Stimulated activated naive CD8-positive, alpha-beta T cell treated with anti-CD3 and anti-CD28 coated beads, Interleukin-15, amount 100 ng/mL, for 72 hours (primary cell): ENCODE measurements at regions not wholly inside any gene's neighbourhood (a gene's known extent, or its start where the extent isn't known, plus 50 kb on each side); places are given as distances from the start of the nearest gene placed in this dataset.

Experiments used
- ATAC-seq: fragments of 150-1000 bp; cut with Tn5 transposase; 2 replicates; pipeline ENCODE4 v1.10.0; 2021; ENCODE audit warnings: mild to moderate bottlenecking, moderate library complexity
- DNase-seq, 2 donors: peaks; one replicate each; pipeline ENCODE4 v3.0.0; 2021 to 2022
- H3K27ac Mint-ChIP-seq, 2 donors: one replicate each; pipeline ENCODE4 v1.8.0; 2022; ENCODE audit warnings: mild to moderate bottlenecking in 2 of 2, mixed read lengths in 2 of 2, moderate library complexity in 2 of 2
- H3K27me3 Mint-ChIP-seq: one replicate; pipeline ENCODE4 v1.8.0; 2022; ENCODE audit warnings: mixed read lengths
- H3K4me1 Mint-ChIP-seq: one replicate; pipeline ENCODE4 v1.8.0; 2022; ENCODE audit warnings: mild to moderate bottlenecking, mixed read lengths
- H3K4me3 Mint-ChIP-seq, 2 donors: one replicate each; pipeline ENCODE4 v1.8.0; 2022; ENCODE audit warnings: mild to moderate bottlenecking in 2 of 2, mixed read lengths in 2 of 2, moderate library complexity in 1 of 2
- H3K9me3 Mint-ChIP-seq, 2 donors: one replicate each; pipeline ENCODE4 v1.8.0; 2022; ENCODE audit warnings: mixed read lengths in 2 of 2

- Mint-ChIP-seq H3K4me3 (no peak overlapping the region), H3K27ac (no peak overlapping the region)
- no peak for ATAC-seq
These were observed 534.5 kb downstream of the KCTD12 start for GRCh38 chr13:76351541-76352229.

GRCh38 chr13:76350399-76350798 is 535.8 kb downstream of the KCTD12 start:
- H3K9me3 Mint-ChIP-seq: no peaks in the 10 kb centered on the region
- DNase-seq (no peak), ATAC-seq (no peak)
- H3K4me3 Mint-ChIP-seq: no peak overlapping the region
- H3K4me1 Mint-ChIP-seq: no peaks in the 10 kb centered on the region
- H3K27me3 Mint-ChIP-seq: no peaks in the 10 kb centered on the region
- H3K27ac Mint-ChIP-seq: no peak overlapping the region

More at GRCh38 chr13:76351541-76352229, 534.5 kb downstream of the KCTD12 start:
- Mint-ChIP-seq H3K27me3 (no peaks in the 10 kb centered on the region), H3K9me3 (no peaks in the 10 kb centered on the region), H3K4me1 (no peaks in the 10 kb centered on the region)
- no peak for DNase-seq

GRCh38 chr13:76349700-76350099 is 536.5 kb downstream of the KCTD12 start:
- DNase-seq (no peak), ATAC-seq (no peak)
- H3K27me3 Mint-ChIP-seq: no peaks in the 10 kb centered on the region
- no peaks in the 10 kb centered on the region for H3K9me3 Mint-ChIP-seq
- H3K4me1 Mint-ChIP-seq: no peaks in the 10 kb centered on the region
- no peak overlapping the region for H3K4me3 Mint-ChIP-seq
- no peak overlapping the region for H3K27ac Mint-ChIP-seq

GRCh38 chr13:76339649-76340048 is 546.6 kb downstream of the KCTD12 start:
- no peak for DNase-seq
- Mint-ChIP-seq H3K4me3 (no peak overlapping the region), H3K9me3 (no peaks in the 10 kb centered on the region), H3K4me1 (no peaks in the 10 kb centered on the region), H3K27ac (no peak overlapping the region), H3K27me3 (no peaks in the 10 kb centered on the region)
- no peak for ATAC-seq

- Mint-ChIP-seq H3K4me1 (no peaks in the 10 kb centered on the region), H3K27me3 (no peaks in the 10 kb centered on the region), H3K9me3 (no peaks in the 10 kb centered on the region), H3K27ac (no peak overlapping the region), H3K4me3 (no peak overlapping the region)
- ATAC-seq (no peak), DNase-seq (no peak)
These were observed 548.2 kb downstream of the KCTD12 start for GRCh38 chr13:76338003-76338402.

- no peaks in the 10 kb centered on the region for H3K9me3 Mint-ChIP-seq
- no peak overlapping the region for H3K27ac Mint-ChIP-seq
- no peak overlapping the region for H3K4me3 Mint-ChIP-seq
- DNase-seq: no peak
- no peaks in the 10 kb centered on the region for H3K27me3 Mint-ChIP-seq
- no peak for ATAC-seq
- H3K4me1 Mint-ChIP-seq: no peaks in the 10 kb centered on the region
These were observed 549.0 kb downstream of the KCTD12 start for GRCh38 chr13:76336889-76337844.

- Mint-ChIP-seq H3K4me1 (no peaks in the 10 kb centered on the region), H3K27me3 (no peaks in the 10 kb centered on the region), H3K9me3 (no peaks in the 10 kb centered on the region), H3K4me3 (no peak overlapping the region), H3K27ac (no peak overlapping the region)
- ATAC-seq (no peak), DNase-seq (no peak)
These were observed 550.7 kb downstream of the KCTD12 start for GRCh38 chr13:76335463-76335862.

GRCh38 chr13:76331943-76332712 is 554.1 kb downstream of the KCTD12 start:
- Mint-ChIP-seq H3K9me3 (no peaks in the 10 kb centered on the region), H3K4me3 (no peak overlapping the region), H3K27me3 (no peaks in the 10 kb centered on the region), H3K27ac (no peak overlapping the region), H3K4me1 (no peaks in the 10 kb centered on the region)
- ATAC-seq (no peak), DNase-seq (no peak)

- no peak for ATAC-seq
- Mint-ChIP-seq H3K4me1 (no peaks in the 10 kb centered on the region), H3K27ac (no peak overlapping the region), H3K9me3 (no peaks in the 10 kb centered on the region), H3K27me3 (no peaks in the 10 kb centered on the region), H3K4me3 (no peak overlapping the region)
- DNase-seq: no peak
These were observed 555.4 kb downstream of the KCTD12 start for GRCh38 chr13:76330761-76331160.

- no peak for ATAC-seq
- Mint-ChIP-seq H3K27ac (no peak overlapping the region), H3K4me3 (no peak overlapping the region), H3K4me1 (no peaks in the 10 kb centered on the region), H3K9me3 (no peaks in the 10 kb centered on the region), H3K27me3 (no peaks in the 10 kb centered on the region)
- DNase-seq: no peak
These were observed 556.2 kb downstream of the KCTD12 start for GRCh38 chr13:76329866-76330580.

GRCh38 chr13:76329004-76329403 is 557.2 kb downstream of the KCTD12 start:
- no peak for ATAC-seq
- Mint-ChIP-seq H3K27me3 (no peaks in the 10 kb centered on the region), H3K4me1 (no peaks in the 10 kb centered on the region), H3K9me3 (no peaks in the 10 kb centered on the region), H3K4me3 (no peak overlapping the region), H3K27ac (no peak overlapping the region)
- no peak for DNase-seq

- ATAC-seq (no peak), DNase-seq (no peak)
- Mint-ChIP-seq H3K9me3 (no peaks in the 10 kb centered on the region), H3K27me3 (no peaks in the 10 kb centered on the region), H3K27ac (no peak overlapping the region), H3K4me1 (no peaks in the 10 kb centered on the region), H3K4me3 (no peak overlapping the region)
These were observed 559.9 kb downstream of the KCTD12 start for GRCh38 chr13:76326343-76326742.

GRCh38 chr13:76319921-76320320 is 566.3 kb downstream of the KCTD12 start:
- Mint-ChIP-seq H3K9me3 (no peaks in the 10 kb centered on the region), H3K4me1 (no peaks in the 10 kb centered on the region)
- DNase-seq: no peak

GRCh38 chr13:76316998-76317527 is 569.1 kb downstream of the KCTD12 start:
- Mint-ChIP-seq H3K9me3 (no peaks in the 10 kb centered on the region), H3K27me3 (no peaks in the 10 kb centered on the region), H3K4me1 (no peaks in the 10 kb centered on the region), H3K4me3 (no peak overlapping the region), H3K27ac (no peak overlapping the region)
- no peak for ATAC-seq
- no peak for DNase-seq

More at GRCh38 chr13:76319921-76320320, 566.3 kb downstream of the KCTD12 start:
- no peak for ATAC-seq
- H3K27ac Mint-ChIP-seq: no peak overlapping the region
- H3K4me3 Mint-ChIP-seq: no peak overlapping the region
- no peaks in the 10 kb centered on the region for H3K27me3 Mint-ChIP-seq

GRCh38 chr13:76314495-76314894 is 571.7 kb downstream of the KCTD12 start:
- no peak overlapping the region for H3K4me3 Mint-ChIP-seq

More at GRCh38 chr13:76314495-76314894, 571.7 kb downstream of the KCTD12 start:
- Mint-ChIP-seq H3K27me3 (no peaks in the 10 kb centered on the region), H3K27ac (no peak overlapping the region), H3K9me3 (no peaks in the 10 kb centered on the region), H3K4me1 (no peaks in the 10 kb centered on the region)
- DNase-seq: no peak
- ATAC-seq: no peak
